ENCODE measurements at regions not wholly inside any gene's neighbourhood (a gene's known extent, or its start where the extent isn't known, plus 50 kb on each side); places are given as distances from the start of the nearest gene placed in this dataset.
"Not testable (repeated sequence)": the region's sequence is repeated elsewhere in the genome, so short reads cannot be mapped to it uniquely, and the experiment has no call there.

DNA sequence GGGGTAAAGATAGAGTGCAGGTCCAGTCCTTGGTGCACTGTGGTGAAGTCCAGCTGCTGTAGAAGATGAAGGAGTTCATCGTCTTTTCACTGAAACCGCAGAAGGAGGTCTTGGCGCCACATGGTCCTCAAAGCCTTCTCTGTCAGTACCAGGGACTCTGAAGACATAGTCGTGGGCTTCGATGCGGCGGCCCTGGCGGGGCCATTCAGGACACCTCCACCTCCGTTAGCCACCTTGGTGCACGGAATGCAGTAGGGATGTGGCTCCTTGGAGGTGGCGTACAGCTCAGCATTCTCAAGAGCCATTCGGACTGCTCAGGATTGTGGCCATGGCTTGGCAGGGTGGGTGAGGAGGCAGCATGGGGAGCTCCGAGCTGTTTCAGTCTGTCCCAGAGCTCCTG, 418.8 kb downstream of the SUCLG1 start:
- DNase-seq: no peak

GRCh38 chr2:84038866-84039265, 420.2 kb downstream of the SUCLG1 start:
- DNase-seq: no peak

DNA sequence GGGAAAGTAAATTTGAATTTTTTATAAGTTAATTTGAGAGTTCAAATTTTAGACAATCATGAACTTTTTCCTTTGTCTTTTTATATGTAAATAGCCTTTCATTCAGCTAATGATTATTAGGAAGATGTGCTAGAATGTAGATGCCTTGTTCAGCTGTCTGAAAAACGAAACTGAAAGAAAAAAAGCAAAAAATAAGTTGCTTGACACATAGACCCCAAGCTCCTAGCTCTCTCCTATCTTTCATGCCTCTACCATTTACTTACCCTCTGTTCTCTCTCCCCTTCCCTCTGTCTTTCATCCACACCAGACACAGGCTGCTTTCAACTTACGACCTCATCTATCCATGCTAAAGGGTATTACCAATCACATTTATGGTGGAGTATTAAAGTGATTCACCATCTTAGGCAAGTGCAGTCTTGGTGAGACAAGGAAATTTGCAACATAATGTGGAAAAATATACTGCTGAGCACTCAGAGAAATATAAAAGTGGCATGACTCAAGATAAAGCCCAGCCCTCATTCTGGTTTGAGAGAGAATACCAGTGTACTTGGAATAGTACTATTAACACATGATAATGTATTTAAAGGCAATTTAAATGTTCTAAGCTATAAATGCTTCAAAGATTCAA, 425.6 kb downstream of the SUCLG1 start:
- DNase-seq: no peak

DNA sequence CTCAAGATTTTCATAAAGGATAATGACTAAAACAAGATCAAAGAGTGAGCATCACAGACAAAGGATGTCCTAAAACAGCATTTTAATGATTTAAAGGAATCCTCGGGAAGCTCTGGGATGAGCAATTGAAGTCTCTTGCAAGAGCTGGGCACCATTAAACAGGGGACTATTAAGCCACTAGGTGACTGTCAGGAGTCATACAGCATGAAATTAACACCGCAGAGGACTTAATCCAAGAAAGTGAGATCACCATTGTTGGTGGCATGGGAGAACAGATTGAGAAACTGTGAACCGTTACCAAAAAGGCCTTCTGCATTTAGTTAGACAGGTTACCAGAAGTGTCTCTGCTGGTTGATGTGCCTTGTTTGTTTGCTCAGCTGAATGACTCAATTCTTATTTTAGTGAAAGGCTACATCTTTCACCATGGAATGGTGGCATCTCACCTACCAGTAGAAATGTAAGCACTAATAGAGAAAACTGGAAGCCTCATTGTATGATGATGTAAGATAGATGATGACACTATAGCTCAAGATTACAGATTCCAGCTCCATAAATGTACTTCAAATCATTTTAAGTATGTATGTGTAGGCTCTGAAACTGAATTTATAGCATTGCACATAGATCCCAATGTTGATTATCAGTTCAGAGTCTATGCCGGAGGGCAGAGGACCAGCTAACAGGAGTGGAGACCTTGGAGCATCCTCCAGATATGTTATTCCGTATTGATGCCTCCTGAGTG, 427.6 kb downstream of the SUCLG1 start:
- no peak for DNase-seq

DNA sequence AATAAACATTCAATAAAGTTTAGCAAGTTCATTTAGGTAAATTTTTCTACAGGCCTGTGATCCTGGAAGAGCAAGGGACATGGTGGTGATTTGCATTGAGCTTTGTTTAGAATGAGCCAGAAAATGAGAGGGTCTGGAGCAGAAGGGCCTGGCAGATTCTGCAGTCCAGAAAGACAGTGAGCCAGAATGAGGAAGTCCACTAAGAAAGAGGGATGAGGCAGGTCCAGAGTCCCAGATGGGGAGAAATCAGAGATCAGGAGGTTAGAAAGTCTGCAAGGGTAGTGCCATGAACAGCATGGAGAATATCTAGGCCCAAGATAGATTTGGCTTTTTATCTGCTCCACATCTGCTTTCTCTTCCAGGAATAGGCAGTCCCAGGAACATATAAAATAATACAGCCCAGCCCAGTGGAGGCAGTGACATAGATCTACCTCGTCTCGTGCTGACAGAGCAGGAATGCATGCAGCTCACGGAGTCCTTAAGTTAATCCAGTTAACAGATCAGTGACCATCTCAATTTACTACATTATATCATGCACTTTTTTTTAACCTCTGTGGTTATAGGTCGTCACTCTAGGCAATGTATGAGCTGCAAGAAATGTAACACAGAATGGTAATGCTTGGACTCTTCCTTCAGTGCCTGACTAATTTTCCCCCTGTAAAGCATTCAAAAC, 429.0 kb downstream of the SUCLG1 start:
- DNase-seq: no peak

DNA sequence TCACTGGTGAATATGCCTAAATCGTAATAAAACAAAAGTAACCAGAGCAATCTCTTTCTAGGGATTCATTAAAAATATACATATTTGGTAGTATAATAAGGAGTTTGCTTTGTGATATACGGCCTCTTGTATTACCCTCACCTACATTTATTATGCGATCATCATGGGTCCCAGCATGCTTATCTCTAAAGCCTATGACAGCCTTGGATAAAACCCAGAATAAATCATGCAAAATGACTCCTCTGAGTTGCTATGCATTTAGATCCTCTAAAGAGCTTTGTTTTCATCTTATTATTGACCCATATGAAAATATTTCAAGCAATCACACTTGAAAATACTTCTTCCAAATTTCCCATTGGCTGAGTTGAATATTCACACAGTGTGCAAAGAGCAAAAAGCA, 432.3 kb downstream of the SUCLG1 start:
- no peak for DNase-seq

DNA sequence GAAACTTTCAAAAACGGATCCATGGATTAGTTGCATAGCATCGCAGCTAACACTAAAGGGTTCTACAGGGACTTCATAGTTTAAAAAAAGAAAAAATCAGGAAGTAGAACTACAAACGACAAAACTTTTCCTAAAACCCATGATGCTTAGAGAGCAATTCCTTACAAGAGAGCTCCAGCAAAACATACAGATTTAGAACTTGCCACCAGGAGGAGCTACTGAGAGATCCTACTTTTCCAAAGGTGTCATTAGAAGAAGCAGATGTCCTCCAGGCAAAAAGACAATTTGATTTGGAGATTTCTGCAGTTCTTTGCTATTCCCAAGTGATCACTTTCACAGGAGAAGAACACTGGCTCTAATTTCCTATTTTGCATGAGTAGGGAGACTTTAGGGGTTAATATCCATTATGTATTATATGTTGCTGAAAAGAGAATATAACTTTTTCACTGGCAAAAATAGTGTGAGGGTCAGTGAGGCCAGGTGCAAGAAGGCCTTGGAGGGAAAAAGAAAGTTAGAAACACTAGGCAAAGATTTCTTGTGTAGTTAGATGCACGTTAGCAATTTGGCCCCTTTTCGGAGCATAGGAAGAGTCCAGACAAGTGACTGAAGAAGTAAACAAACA, 436.2 kb downstream of the SUCLG1 start:
- DNase-seq: no peak

DNA sequence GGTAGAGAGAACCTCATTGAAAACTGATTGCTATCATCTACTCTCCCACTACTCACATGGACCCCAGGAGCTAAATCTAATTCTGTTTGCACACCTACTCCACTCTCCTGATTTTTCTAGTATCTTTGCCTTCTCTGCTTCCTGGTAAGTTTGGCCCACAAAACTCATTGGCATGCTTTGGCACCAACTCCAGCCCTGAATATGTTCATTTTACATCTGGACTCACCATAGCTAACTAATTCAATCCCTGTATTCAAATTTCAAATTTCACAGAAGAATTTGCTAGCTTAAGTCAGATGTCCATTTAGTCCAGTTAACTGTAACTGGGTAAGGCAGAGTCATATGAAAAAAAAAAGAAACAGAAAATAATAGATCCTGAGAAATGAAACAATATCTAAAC, 442.1 kb downstream of the SUCLG1 start:
- no peak for DNase-seq

DNA sequence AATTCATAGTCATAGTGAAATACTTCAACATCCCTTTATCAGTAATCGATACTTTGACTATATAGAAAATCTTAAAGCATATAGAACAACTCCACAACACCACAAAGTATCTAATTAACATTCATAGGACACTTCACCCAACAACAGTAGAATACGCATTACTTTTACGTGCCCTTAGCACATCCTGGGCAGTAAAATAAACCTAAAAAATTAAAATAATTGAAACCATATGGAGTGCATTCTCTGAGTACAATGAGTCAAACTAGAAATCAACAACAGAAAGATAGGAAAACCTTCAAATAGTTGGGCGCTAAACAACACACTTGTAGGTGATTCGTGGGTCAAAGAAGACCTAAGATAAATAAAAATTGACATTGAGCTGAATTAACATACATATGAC, 442.9 kb downstream of the SUCLG1 start:
- no peak for DNase-seq

DNA sequence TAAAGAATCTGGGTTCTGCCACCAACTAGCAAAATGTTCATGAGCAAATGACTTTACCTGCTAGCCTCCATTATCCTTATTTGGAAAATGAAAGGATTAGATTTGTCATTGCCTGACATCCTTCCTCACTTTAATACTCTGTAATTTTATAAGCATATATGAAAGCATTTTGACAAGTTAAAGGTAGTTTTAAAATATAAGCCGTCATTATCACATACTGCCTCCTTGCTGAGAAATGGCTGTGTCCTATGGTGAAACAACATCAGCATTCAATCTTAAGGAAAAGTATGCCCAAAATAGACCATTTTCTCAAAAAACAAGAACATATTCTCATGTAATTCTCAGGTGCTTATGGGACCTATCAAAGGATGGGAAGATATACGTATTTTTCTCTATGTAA, 461.2 kb downstream of the SUCLG1 start:
- DNase-seq: no peak

DNA sequence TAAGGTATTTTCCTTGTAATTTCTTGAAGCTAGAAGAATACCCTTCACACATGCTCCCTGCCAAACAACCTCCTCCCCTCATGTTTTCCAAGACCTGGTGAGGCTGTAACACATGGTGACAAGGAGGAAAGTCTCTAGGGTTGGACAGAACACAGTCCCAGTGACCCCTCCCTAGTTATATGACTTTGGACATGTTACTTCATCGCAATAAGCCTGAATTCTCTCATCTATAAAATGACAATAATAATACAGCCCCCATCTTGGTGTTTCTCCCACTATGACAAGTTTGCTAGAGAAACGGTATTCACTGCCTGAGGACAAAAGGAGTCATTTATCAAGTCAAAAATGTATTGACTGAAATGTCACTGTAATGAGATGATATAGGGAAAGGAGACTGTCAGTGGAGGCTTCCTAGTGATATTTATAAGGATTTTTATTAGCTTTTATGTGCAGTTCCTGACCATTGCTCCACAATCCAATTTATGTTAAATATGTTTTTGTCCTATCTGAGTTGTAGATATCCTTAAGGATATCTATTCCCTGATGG, 464.4 kb downstream of the SUCLG1 start:
- no peak for DNase-seq

- DNase-seq: no peak
Observed at GRCh38 chr2:83993873-83994632, 465.0 kb downstream of the SUCLG1 start.

DNA sequence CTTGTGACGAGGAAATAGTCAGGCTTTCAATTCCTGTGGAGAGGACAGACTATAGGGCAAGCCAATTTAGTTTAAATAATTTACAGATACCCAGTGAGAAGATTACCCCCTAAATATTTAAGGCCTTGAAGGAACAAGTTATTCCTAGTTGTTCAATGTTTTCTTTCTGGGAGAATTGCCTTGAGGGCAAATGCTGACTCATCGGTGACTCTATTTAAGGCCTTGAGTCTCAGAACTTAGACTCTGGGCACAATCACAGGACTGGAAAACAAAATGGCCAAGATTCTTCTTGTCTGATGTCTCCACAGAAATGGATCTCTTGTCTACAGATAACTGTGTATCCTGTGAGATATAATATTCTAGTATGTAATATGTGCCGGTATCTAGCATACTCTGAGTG, 467.1 kb downstream of the SUCLG1 start:
- DNase-seq: no peak

DNA sequence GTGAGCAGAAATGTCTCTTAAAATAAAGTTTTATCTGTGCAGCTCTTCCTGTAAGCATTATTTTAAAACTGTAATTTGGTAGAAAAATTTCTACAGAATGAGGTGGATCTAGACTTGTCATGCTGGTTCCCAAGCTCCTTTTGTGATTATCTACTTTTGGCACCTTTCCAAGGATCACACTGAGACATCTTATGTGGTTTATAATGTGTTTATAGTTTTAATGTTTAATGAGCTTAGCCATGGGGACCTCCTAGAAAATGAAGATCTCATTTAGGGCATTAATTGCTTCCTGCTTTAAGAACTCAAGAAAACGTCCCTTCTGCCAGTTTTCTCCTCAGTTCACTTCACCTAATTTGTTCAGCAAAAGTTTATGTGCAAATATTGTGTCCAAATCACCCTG, 468.4 kb downstream of the SUCLG1 start:
- no peak for DNase-seq

GRCh38 chr2:83976628-83977027, 482.5 kb downstream of the SUCLG1 start:
- not testable (repeated sequence) for DNase-seq

- no peak for DNase-seq
Observed at GRCh38 chr2:83972128-83972527, 487.0 kb downstream of the SUCLG1 start.

GRCh38 chr2:83971547-83971946, 487.5 kb downstream of the SUCLG1 start:
- DNase-seq: no peak

DNA sequence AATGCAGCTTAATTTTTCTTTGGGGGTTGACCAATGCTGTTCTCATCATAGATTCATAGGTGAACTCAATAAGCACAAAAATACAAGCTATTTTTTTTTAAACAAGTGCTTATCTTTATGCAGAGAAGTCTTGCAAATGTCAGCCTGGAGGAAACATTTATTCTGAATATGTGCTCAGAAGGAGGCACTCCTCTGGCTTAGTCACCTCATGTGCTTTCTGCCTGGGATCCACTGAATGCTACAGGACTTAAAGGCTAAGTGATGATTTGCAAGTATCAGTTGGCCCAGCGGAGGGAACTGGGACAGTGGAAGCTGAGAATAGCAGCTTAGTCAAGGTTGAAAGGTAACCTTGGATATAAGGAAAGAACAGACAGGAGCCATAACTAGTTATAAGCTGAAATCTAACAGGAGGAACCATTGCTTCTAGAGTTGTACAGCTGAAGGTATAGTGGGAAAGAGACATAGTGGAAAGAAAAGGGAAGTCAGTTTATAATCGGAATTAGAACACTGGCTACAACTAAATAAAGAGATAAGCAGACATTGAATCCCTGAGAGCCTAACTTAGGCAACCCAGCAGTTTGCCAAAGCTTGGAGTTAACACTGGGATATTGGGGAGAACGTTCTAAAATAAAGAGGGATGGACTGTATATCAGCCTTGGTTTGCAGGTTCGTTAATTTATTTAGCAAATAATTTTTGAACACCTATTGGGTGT, 488.7 kb downstream of the SUCLG1 start:
- no peak for DNase-seq

- no peak for DNase-seq
Observed at GRCh38 chr2:83969085-83969484, 490.0 kb downstream of the SUCLG1 start.

DNA sequence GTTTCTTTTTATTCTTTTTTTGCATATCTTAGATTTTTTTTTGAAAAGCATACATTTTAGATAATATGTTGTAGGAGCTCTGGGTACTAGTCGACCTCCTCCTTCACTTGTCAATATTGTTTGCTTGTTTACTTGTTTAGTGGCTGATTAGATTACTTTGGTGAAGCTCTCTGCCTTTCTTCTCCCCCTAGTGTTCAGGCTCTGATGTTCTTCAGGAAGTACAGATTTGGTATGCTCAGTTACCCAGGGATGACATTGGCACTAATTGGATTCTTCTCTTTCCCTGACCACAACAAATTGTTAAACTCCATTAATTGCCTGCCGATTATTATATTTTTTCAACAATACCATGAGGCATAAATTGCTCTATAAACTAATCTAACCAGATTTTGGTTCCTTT, 491.2 kb downstream of the SUCLG1 start:
- DNase-seq: no peak

GRCh38 chr2:83966946-83967345, 492.1 kb downstream of the SUCLG1 start:
- not testable (repeated sequence) for DNase-seq

- no peak for DNase-seq
Observed at GRCh38 chr2:83961512-83961911, 497.6 kb downstream of the SUCLG1 start.
